ENCODE measurements at regions not wholly inside any gene's neighbourhood (a gene's known extent, or its start where the extent isn't known, plus 50 kb on each side); places are given as distances from the start of the nearest gene placed in this dataset.

DNA sequence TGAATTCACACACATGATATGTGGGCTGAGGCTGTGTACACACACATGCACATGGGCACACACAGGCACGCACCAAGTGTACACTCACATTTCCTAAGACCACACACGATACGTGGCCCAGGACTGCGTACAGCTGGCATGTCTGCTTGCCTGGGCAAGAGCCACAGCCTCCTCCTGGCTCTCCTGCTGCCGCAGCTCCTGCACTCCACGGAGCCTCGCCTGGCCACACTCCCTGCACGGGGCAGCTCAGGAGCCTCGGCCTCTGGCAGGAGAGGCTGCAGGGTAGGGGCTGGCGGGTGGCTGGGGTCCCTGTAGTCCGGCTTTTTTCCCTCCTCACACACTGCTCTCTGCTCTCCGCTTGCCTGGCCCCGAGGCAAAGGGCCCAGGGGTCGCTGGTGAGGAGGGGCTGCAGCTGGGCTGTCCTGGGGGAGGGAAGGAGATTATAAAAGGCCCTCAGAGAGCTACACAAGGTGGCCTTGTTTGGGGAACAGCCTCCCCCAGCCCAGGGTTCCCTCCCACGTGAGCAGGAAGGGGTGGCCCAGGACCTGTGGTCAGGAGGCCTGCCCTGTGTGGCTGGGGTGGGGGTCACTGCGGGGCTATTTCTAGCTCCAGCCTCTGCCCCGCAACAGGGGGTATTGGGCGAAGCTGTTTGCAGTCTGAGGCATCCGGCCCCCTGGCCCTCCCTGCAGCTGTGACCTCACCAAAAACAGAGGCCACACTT, 89.0 kb upstream of the SFSWAP start:
- TF ChIP-seq, protein P1, sequence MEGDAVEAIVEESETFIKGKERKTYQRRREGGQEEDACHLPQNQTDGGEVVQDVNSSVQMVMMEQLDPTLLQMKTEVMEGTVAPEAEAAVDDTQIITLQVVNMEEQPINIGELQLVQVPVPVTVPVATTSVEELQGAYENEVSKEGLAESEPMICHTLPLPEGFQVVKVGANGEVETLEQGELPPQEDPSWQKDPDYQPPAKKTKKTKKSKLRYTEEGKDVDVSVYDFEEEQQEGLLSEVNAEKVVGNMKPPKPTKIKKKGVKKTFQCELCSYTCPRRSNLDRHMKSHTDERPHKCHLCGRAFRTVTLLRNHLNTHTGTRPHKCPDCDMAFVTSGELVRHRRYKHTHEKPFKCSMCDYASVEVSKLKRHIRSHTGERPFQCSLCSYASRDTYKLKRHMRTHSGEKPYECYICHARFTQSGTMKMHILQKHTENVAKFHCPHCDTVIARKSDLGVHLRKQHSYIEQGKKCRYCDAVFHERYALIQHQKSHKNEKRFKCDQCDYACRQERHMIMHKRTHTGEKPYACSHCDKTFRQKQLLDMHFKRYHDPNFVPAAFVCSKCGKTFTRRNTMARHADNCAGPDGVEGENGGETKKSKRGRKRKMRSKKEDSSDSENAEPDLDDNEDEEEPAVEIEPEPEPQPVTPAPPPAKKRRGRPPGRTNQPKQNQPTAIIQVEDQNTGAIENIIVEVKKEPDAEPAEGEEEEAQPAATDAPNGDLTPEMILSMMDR (IDR thresholded peaks at IDR 0.05; ENCODE audit: low read length): no peak
- no peak for TF ChIP-seq EZH2 (IDR thresholded peaks at IDR 0.05; ENCODE audit: borderline replicate concordance, low read length)

All from OCI-LY1 (cell line).